GM19351 (cell line): ENCODE measurements at regions not wholly inside any gene's neighbourhood (a gene's known extent, or its start where the extent isn't known, plus 50 kb on each side); places are given as distances from the start of the nearest gene placed in this dataset.

Experiments
- ATAC-seq: cut with Tn5 transposase; IDR thresholded peaks from one replicate; pipeline ENCODE4 v1.9.1; 2021; ENCODE audit warnings: mild to moderate bottlenecking, moderate library complexity; ENCODE audit not compliant: unreplicated experiment

- ATAC-seq = no peak
Observed at GRCh38 chr2:208545403-208546042, 138.9 kb downstream of the PTH2R start.

- ATAC-seq = no peak
Observed at GRCh38 chr2:208546107-208546506, 139.5 kb downstream of the PTH2R start.

GRCh38 chr2:208546860-208547650, 140.5 kb downstream of the PTH2R start:
- no peak for ATAC-seq

GRCh38 chr2:208548700-208549099, 142.1 kb downstream of the PTH2R start:
- ATAC-seq = no peak

GRCh38 chr2:208549546-208550158, 143.1 kb downstream of the PTH2R start:
- no peak for ATAC-seq

- ATAC-seq = no peak
Observed at GRCh38 chr2:208552943-208553342, 146.4 kb downstream of the PTH2R start.

- no peak for ATAC-seq
Observed at GRCh38 chr2:208556983-208557484, 150.4 kb downstream of the PTH2R start.

GRCh38 chr2:208565690-208566416, 159.3 kb downstream of the PTH2R start:
- no peak for ATAC-seq

- no peak for ATAC-seq
Observed at GRCh38 chr2:208568203-208568602, 161.6 kb downstream of the PTH2R start.

GRCh38 chr2:208570066-208570465, 163.5 kb downstream of the PTH2R start:
- ATAC-seq = no peak

- ATAC-seq = no peak
Observed at GRCh38 chr2:208570851-208571763, 164.5 kb downstream of the PTH2R start.

- no peak for ATAC-seq
Observed at GRCh38 chr2:208571764-208572131, 165.2 kb downstream of the PTH2R start.

- no peak for ATAC-seq
Observed at GRCh38 chr2:208573569-208573968, 167.0 kb downstream of the PTH2R start.

GRCh38 chr2:208579678-208580077, 173.1 kb downstream of the PTH2R start:
- ATAC-seq = no peak

GRCh38 chr2:208584378-208584985, 177.9 kb downstream of the PTH2R start:
- no peak for ATAC-seq

GRCh38 chr2:208586516-208586915, 179.9 kb downstream of the PTH2R start:
- ATAC-seq = no peak

GRCh38 chr2:208594642-208595385, 188.2 kb downstream of the PTH2R start:
- ATAC-seq = no peak

GRCh38 chr2:208595386-208596275, 189.0 kb downstream of the PTH2R start:
- ATAC-seq = no peak
